ENCODE measurements at regions not wholly inside any gene's neighbourhood (a gene's known extent, or its start where the extent isn't known, plus 50 kb on each side); places are given as distances from the start of the nearest gene placed in this dataset.

- no peak for TF ChIP-seq CTCF (IDR thresholded peaks at IDR 0.05)
These were observed 292.6 kb downstream of the NUF2 start for GRCh38 chr1:163614361-163614760.

- TF ChIP-seq CTCF (IDR thresholded peaks at IDR 0.05) = no peak
These were observed 306.4 kb downstream of the NUF2 start for GRCh38 chr1:163628034-163628773.

GRCh38 chr1:163632269-163632668 is 310.5 kb downstream of the NUF2 start:
- no peak for TF ChIP-seq CTCF (IDR thresholded peaks at IDR 0.05)

GRCh38 chr1:163633366-163633765 is 311.6 kb downstream of the NUF2 start:
- no peak for TF ChIP-seq CTCF (IDR thresholded peaks at IDR 0.05)

GRCh38 chr1:163650624-163651023 is 328.9 kb downstream of the NUF2 start:
- TF ChIP-seq CTCF (IDR thresholded peaks at IDR 0.05) = no peak

- no peak for TF ChIP-seq CTCF (IDR thresholded peaks at IDR 0.05)
These were observed 330.7 kb downstream of the NUF2 start for GRCh38 chr1:163652441-163652840.

- no peak for TF ChIP-seq CTCF (IDR thresholded peaks at IDR 0.05)
These were observed 333.8 kb downstream of the NUF2 start for GRCh38 chr1:163655565-163655964.

Measured in LNCAP (cell line).